HEK293T (cell line): ENCODE measurements at regions not wholly inside any gene's neighbourhood (a gene's known extent, or its start where the extent isn't known, plus 50 kb on each side); places are given as distances from the start of the nearest gene placed in this dataset.

Source experiments
- CTCF ChIA-PET: fragments of 350-600 bp; formaldehyde crosslinking; extraction: SDS; loops from one replicate; lab custom pipeline; 2021; ENCODE audit warnings: antibody characterized with exemption, inconsistent platforms; lab: Yijun Ruan, JAX
- POLR2A ChIA-PET: fragments of 350-600 bp; formaldehyde crosslinking; extraction: SDS; loops from one replicate; lab custom pipeline; 2020; ENCODE audit warnings: antibody characterized with exemption, inconsistent platforms; lab: Yijun Ruan, JAX
- DNase-seq: peaks from one replicate; pipeline ENCODE4 v3.0.0; 2012; ENCODE audit warnings: mixed read lengths; ENCODE audit errors: extremely low spot score
- ARNT ChIP-seq: fragments of 450-650 bp; IDR thresholded peaks from 2 replicates; pipeline ENCODE4 v1.6.1; 2017; ENCODE audit warnings: mild to moderate bottlenecking
- BHLHE40 ChIP-seq: fragments of 450-650 bp; IDR thresholded peaks from 2 replicates; pipeline ENCODE4 v1.6.1; 2016; ENCODE audit warnings: mild to moderate bottlenecking, moderate library complexity, borderline replicate concordance
- CTBP1 ChIP-seq: fragments of 450-650 bp; IDR thresholded peaks from 2 replicates; pipeline ENCODE4 v1.6.1; 2016; ENCODE audit warnings: borderline replicate concordance
- ELF4 ChIP-seq: fragments of 450-650 bp; IDR thresholded peaks from 2 replicates; pipeline ENCODE4 v1.6.1; 2017; ENCODE audit warnings: antibody characterized with exemption
- FOXA1 ChIP-seq: fragments of 450-650 bp; IDR thresholded peaks from 2 replicates; pipeline ENCODE4 v1.6.1; 2016; ENCODE audit warnings: mild to moderate bottlenecking
- FOXK2 ChIP-seq: fragments of 450-650 bp; IDR thresholded peaks from 2 replicates; pipeline ENCODE4 v1.6.1; 2016; ENCODE audit warnings: mild to moderate bottlenecking
- FOXM1 ChIP-seq: fragments of 450-650 bp; IDR thresholded peaks from 2 replicates; pipeline ENCODE4 v1.6.1; 2017; ENCODE audit warnings: mild to moderate bottlenecking, borderline replicate concordance
- HDGF ChIP-seq: fragments of 450-650 bp; IDR thresholded peaks from 2 replicates; pipeline ENCODE4 v1.6.1; 2017; ENCODE audit warnings: antibody characterized with exemption, borderline replicate concordance
- L3MBTL2 ChIP-seq: fragments of 450-650 bp; conservative IDR thresholded peaks from 2 replicates; pipeline ENCODE4 v1.6.1; 2016; ENCODE audit warnings: mild to moderate bottlenecking
- LEF1 ChIP-seq: fragments of 450-650 bp; IDR thresholded peaks from 2 replicates; pipeline ENCODE4 v1.6.1; 2017; ENCODE audit warnings: mild to moderate bottlenecking, borderline replicate concordance
- NFRKB ChIP-seq: fragments of 450-650 bp; IDR thresholded peaks from 2 replicates; pipeline ENCODE4 v1.6.1; 2016; ENCODE audit warnings: mild to moderate bottlenecking, moderate library complexity
- PKNOX1 ChIP-seq: fragments of 450-650 bp; IDR thresholded peaks from 2 replicates; pipeline ENCODE4 v1.6.1; 2016
- SP1 ChIP-seq: fragments of 450-650 bp; IDR thresholded peaks from 2 replicates; pipeline ENCODE4 v1.6.1; 2017
- SUZ12 ChIP-seq: fragments of 450-650 bp; IDR thresholded peaks from 2 replicates; pipeline ENCODE4 v1.6.1; 2016; ENCODE audit warnings: mild to moderate bottlenecking
- TARDBP ChIP-seq: fragments of 450-650 bp; IDR thresholded peaks from 2 replicates; pipeline ENCODE4 v1.6.1; 2016
- ZNF384 ChIP-seq: fragments of 450-650 bp; IDR thresholded peaks from 2 replicates; pipeline ENCODE4 v1.6.1; 2016

GRCh38 chr2:160736148-160737028 lies 242.8 kb upstream of the RBMS1 start:
- no peak for DNase-seq
- TF ChIP-seq PKNOX1 (no peak), SUZ12 (no peak), ARNT (no peak), FOXA1 (no peak), SP1 (no peak), NFRKB (no peak), LEF1 (no peak)
- ChIA-PET CTCF (no interaction called here), POLR2A (no interaction called here)

- POLR2A ChIA-PET, result no interaction called here
- DNase-seq, result no peak
- TF ChIP-seq TARDBP (no peak), L3MBTL2 (no peak), SP1 (no peak), ZNF384 (no peak), FOXA1 (no peak), FOXM1 (no peak), LEF1 (no peak), ARNT (no peak)
- CTCF ChIA-PET, result no interaction called here
Observed at GRCh38 chr2:160737247-160737646, 243.6 kb upstream of the RBMS1 start.

GRCh38 chr2:160741271-160741670 lies 247.7 kb upstream of the RBMS1 start:
- TF ChIP-seq NFRKB (no peak), BHLHE40 (no peak), PKNOX1 (no peak), SP1 (no peak), CTBP1 (no peak), FOXM1 (no peak), FOXK2 (no peak), TARDBP (no peak), ZNF384 (no peak), SUZ12 (no peak), L3MBTL2 (no peak), ELF4 (no peak), HDGF (no peak), FOXA1 (no peak)
- ChIA-PET POLR2A (no interaction called here), CTCF (no interaction called here)
- no peak for DNase-seq

- DNase-seq, result no peak
- ChIA-PET CTCF (no interaction called here), POLR2A (no interaction called here)
- no peak for TF ChIP-seq ELF4
- no peak for TF ChIP-seq CTBP1
- TF ChIP-seq PKNOX1, result no peak
- TF ChIP-seq FOXK2, result no peak
- no peak for TF ChIP-seq SUZ12
- TF ChIP-seq HDGF, result no peak
- no peak for TF ChIP-seq TARDBP
- no peak for TF ChIP-seq ARNT
- TF ChIP-seq BHLHE40, result no peak
- no peak for TF ChIP-seq L3MBTL2
- TF ChIP-seq ZNF384, result no peak
- no peak for TF ChIP-seq SP1
- TF ChIP-seq LEF1, result no peak
- TF ChIP-seq FOXM1, result no peak
- no peak for TF ChIP-seq NFRKB
Observed at GRCh38 chr2:160741815-160742214, 248.2 kb upstream of the RBMS1 start.

- no peak for DNase-seq
- CTCF ChIA-PET, result no interaction called here
- TF ChIP-seq BHLHE40 (no peak), L3MBTL2 (no peak), ARNT (no peak), ELF4 (no peak), SUZ12 (no peak), CTBP1 (no peak), FOXK2 (no peak), PKNOX1 (no peak), HDGF (no peak), FOXM1 (no peak), TARDBP (no peak), LEF1 (no peak), ZNF384 (no peak)
Observed at GRCh38 chr2:160742667-160743066, 249.1 kb upstream of the RBMS1 start.

More at GRCh38 chr2:160742667-160743066, 249.1 kb upstream of the RBMS1 start:
- POLR2A ChIA-PET, result no interaction called here
